H9 (cell line): ENCODE measurements at regions not wholly inside any gene's neighbourhood (a gene's known extent, or its start where the extent isn't known, plus 50 kb on each side); places are given as distances from the start of the nearest gene placed in this dataset.

Experiments used
- DNase-seq: peaks from one replicate; pipeline ENCODE4 v3.0.0-alpha.2; 2017
- H2AFZ ChIP-seq: one replicate; pipeline ENCODE4 v1.6.1; 2013; ENCODE audit warnings: mild to moderate bottlenecking, low read length, control low read depth, moderate library complexity
- H2AK5ac ChIP-seq: 2 replicates; pipeline ENCODE4 v1.6.1; 2013; ENCODE audit warnings: low read length, control low read depth, mixed read lengths; ENCODE audit not compliant: insufficient read length
- H2BK120ac ChIP-seq: one replicate; pipeline ENCODE4 v1.6.1; 2013; ENCODE audit warnings: low read depth, mild to moderate bottlenecking, low read length, control low read depth, inconsistent platforms; ENCODE audit not compliant: poor library complexity, severe bottlenecking
- H2BK12ac ChIP-seq: 2 replicates; pipeline ENCODE4 v1.6.1; 2013; ENCODE audit warnings: low read length, control low read depth, mixed read lengths, low read depth; ENCODE audit not compliant: insufficient read length
- H2BK15ac ChIP-seq: 2 replicates; pipeline ENCODE4 v1.6.1; 2013; ENCODE audit warnings: low read depth, low read length, control low read depth
- H2BK20ac ChIP-seq: one replicate; pipeline ENCODE4 v1.6.1; 2013; ENCODE audit warnings: low read depth, mild to moderate bottlenecking, low read length, control low read depth, inconsistent platforms; ENCODE audit not compliant: poor library complexity, severe bottlenecking
- H2BK5ac ChIP-seq: 2 replicates; pipeline ENCODE4 v1.6.1; 2013; ENCODE audit warnings: low read length, control low read depth, mixed read lengths; ENCODE audit not compliant: insufficient read length
- H3K14ac ChIP-seq: 2 replicates; pipeline ENCODE4 v1.6.1; 2013; ENCODE audit warnings: low read length, control low read depth; ENCODE audit not compliant: insufficient read depth
- H3K18ac ChIP-seq: 2 replicates; pipeline ENCODE4 v1.6.1; 2013; ENCODE audit warnings: low read depth, mild to moderate bottlenecking, mixed read lengths, low read length, control low read depth; ENCODE audit not compliant: insufficient read length
- H3K23ac ChIP-seq: 2 replicates; pipeline ENCODE4 v1.6.1; 2013; ENCODE audit warnings: low read length, control low read depth, mixed read lengths, low read depth; ENCODE audit not compliant: insufficient read length
- H3K23me2 ChIP-seq: 2 replicates; pipeline ENCODE4 v1.6.1; 2013; ENCODE audit warnings: low read depth, mild to moderate bottlenecking, mixed read lengths, low read length, control low read depth; ENCODE audit not compliant: insufficient read length, poor library complexity, severe bottlenecking
- H3K27ac ChIP-seq: 2 replicates; pipeline ENCODE4 v1.5.1; 2013; ENCODE audit warnings: low read length, control low read depth, mixed read lengths, low read depth; ENCODE audit not compliant: insufficient read length
- H3K27me3 ChIP-seq: 2 replicates; pipeline ENCODE4 v1.6.1; 2013; ENCODE audit warnings: low read length, control low read depth, inconsistent platforms; ENCODE audit not compliant: insufficient read depth
- H3K4ac ChIP-seq: 2 replicates; pipeline ENCODE4 v1.6.1; 2013; ENCODE audit warnings: low read depth, mild to moderate bottlenecking, control low read depth, inconsistent platforms, low read length, moderate library complexity
- H3K4me1 ChIP-seq: 2 replicates; pipeline ENCODE4 v1.6.1; 2013; ENCODE audit warnings: low read length, control low read depth, inconsistent platforms; ENCODE audit not compliant: insufficient read depth
- H3K4me2 ChIP-seq: 2 replicates; pipeline ENCODE4 v1.6.1; 2013; ENCODE audit warnings: low read length, control low read depth, mixed read lengths; ENCODE audit not compliant: insufficient read length, insufficient read depth
- H3K56ac ChIP-seq: 2 replicates; pipeline ENCODE4 v1.6.1; 2013; ENCODE audit warnings: low read depth, mild to moderate bottlenecking, mixed read lengths, low read length, control low read depth; ENCODE audit not compliant: insufficient read length
- H3K79me1 ChIP-seq: 2 replicates; pipeline ENCODE4 v1.6.1; 2013; ENCODE audit warnings: low read depth, mild to moderate bottlenecking, moderate library complexity, low read length, control low read depth, inconsistent platforms; ENCODE audit not compliant: insufficient read depth, poor library complexity, severe bottlenecking
- H3K79me2 ChIP-seq: 2 replicates; pipeline ENCODE4 v1.6.1; 2013; ENCODE audit warnings: low read length, control low read depth, inconsistent platforms; ENCODE audit not compliant: insufficient read depth
- H3K9ac ChIP-seq: 2 replicates; pipeline ENCODE4 v1.6.1; 2013; ENCODE audit warnings: low read length, control low read depth, mixed read lengths; ENCODE audit not compliant: insufficient read length; ENCODE audit errors: extremely low read depth
- H3K9me3 ChIP-seq: one replicate; pipeline ENCODE4 v1.6.1; 2013; ENCODE audit warnings: low read depth, low read length, inconsistent platforms; ENCODE audit not compliant: control insufficient read depth
- H3T11ph ChIP-seq: one replicate; pipeline ENCODE4 v1.6.1; 2013; ENCODE audit warnings: mild to moderate bottlenecking, low read length, control low read depth, inconsistent platforms
- H4K20me1 ChIP-seq: one replicate; pipeline ENCODE4 v1.6.1; 2013; ENCODE audit not compliant: control insufficient read depth, insufficient read length, insufficient read depth
- H4K5ac ChIP-seq: 2 replicates; pipeline ENCODE4 v1.6.1; 2013; ENCODE audit warnings: low read depth, mild to moderate bottlenecking, mixed read lengths, low read length, control low read depth; ENCODE audit not compliant: insufficient read length
- H4K8ac ChIP-seq: replicated peaks from 2 replicates; pipeline ENCODE4 v1.6.1; 2013; ENCODE audit warnings: low read length, control low read depth, mixed read lengths, low read depth; ENCODE audit not compliant: insufficient read length
- H4K91ac ChIP-seq: 2 replicates; pipeline ENCODE4 v1.6.1; 2013; ENCODE audit warnings: low read depth, mild to moderate bottlenecking, moderate library complexity, mixed read lengths, low read length, control low read depth; ENCODE audit not compliant: insufficient read length
- H3K27ac Mint-ChIP-seq, 3 experiments: 2 replicates in 2 of 3; 3 replicates in 1 of 3; pipeline ENCODE4 v1.8.0; 2020 to 2021; ENCODE audit warnings: mixed read lengths in 3 of 3, mild to moderate bottlenecking in 1 of 3, moderate library complexity in 1 of 3
- H3K27me3 Mint-ChIP-seq: 2 replicates; pipeline ENCODE4 v1.8.0; 2021; ENCODE audit warnings: low read depth, mild to moderate bottlenecking, moderate library complexity, mixed read lengths
- H3K36me3 Mint-ChIP-seq, 3 experiments: 2 replicates in 2 of 3; 3 replicates in 1 of 3; pipeline ENCODE4 v1.8.0; 2020 to 2021; ENCODE audit warnings: low read depth in 3 of 3, mixed read lengths in 3 of 3; ENCODE audit not compliant: insufficient read depth in 1 of 3
- H3K4me1 Mint-ChIP-seq, 2 experiments: 2 replicates each; pipeline ENCODE4 v1.8.0; 2020; ENCODE audit warnings: mixed read lengths in 2 of 2
- H3K4me3 Mint-ChIP-seq, 2 experiments: 2 replicates in 1 of 2; 3 replicates in 1 of 2; pipeline ENCODE4 v1.8.0; 2020 to 2021; ENCODE audit warnings: mild to moderate bottlenecking in 2 of 2, mixed read lengths in 2 of 2, moderate library complexity in 1 of 2
- H3K9me3 Mint-ChIP-seq, 2 experiments: 2 replicates in 1 of 2; 3 replicates in 1 of 2; pipeline ENCODE4 v1.8.0; 2020; ENCODE audit warnings: mild to moderate bottlenecking in 2 of 2, mixed read lengths in 2 of 2, moderate library complexity in 1 of 2
- WGBS: extraction: QIAGEN DNeasy Blood & Tissue Kit; methylation state at CpG from one replicate; pipeline ENCODE4 v1.1.7; 2013; ENCODE audit warnings: missing lambda C conversion rate, low lambda C conversion rate, mixed read lengths; ENCODE audit not compliant: insufficient read length; ENCODE audit errors: extremely low coverage; 5-methylcytosine and 5-hydroxymethylcytosine counted together
- TF ChIP-seq, protein P1 (sequence below): fragments of 200-600 bp; sonication (generic); conservative IDR thresholded peaks from 3 replicates; pipeline ENCODE4 v1.8.0; 2021; ENCODE audit warnings: antibody characterized with exemption, mild to moderate bottlenecking

DNA sequence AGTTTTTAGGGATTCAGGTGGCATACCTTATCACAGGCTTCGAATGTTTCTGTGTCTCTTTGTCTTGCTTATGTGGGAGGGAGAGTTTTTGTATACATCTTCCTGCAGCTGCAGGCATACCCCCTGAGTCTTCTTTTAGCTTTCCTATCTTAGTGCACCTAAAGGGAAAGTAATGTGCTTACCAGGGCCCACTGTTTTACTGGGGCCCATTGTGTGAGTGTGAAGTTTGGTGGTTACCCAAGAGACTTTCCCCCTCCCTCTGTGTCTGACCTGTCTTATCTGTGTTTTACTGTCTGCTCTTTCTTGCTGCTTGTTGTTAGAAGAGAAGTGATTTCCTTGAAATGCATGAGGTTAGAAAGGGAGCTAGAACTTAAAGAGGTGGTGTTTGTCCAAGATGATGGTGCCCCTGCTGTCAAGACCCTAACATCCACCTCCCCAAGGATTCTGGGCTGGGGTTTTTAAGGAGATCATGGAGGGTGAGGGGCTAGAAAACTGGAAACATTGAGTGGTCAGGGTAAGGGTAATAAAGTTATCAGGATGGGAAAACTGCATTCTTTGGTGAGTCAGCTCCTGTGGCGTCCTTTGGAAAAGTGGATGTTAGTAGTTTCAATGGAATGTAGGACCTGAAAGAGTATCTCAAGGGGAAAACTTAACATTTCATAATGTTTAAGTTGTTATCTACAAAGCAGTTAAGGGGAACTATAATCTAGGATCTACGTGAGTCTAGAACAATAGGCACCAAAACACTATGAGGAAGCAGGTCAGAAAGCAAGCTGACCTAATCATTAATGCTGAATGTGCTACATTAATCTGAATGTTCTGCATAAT is 583.5 kb upstream of the TUSC1 start:
- Mint-ChIP-seq H3K27ac (no peak overlapping the region), H3K9me3 (peaks cover 5 to 9% of the 10 kb centered on the region in 2 experiments; a peak in 4 of 5 replicates)

More for the DNA sequence above, 583.5 kb upstream of the TUSC1 start:
- peaks cover 0 to 16% (median 0%) of the 10 kb centered on the region in 3 experiments; a peak in 3 of 7 replicates for H3K36me3 Mint-ChIP-seq
- H2AK5ac ChIP-seq: no peak overlapping the region
- no peaks in the 10 kb centered on the region for H3K27me3 ChIP-seq
- peaks cover 3 to 6% of the 10 kb centered on the region in 2 experiments; a peak in 3 of 4 replicates for H3K4me1 Mint-ChIP-seq
- no peak overlapping the region for H3K9ac ChIP-seq
- peaks cover 1% of the 10 kb centered on the region; the same call in 1 of the 2 replicates for H3K27me3 Mint-ChIP-seq
- no peaks in the 10 kb centered on the region; the same call in 1 of the 2 replicates for H3K4me1 ChIP-seq
- no peak overlapping the region for H2BK15ac ChIP-seq
- no peaks in the 10 kb centered on the region for H3K9me3 ChIP-seq
- H2BK120ac ChIP-seq: no peak overlapping the region
- no peak overlapping the region for H4K5ac ChIP-seq
- H3K23ac ChIP-seq: no peak overlapping the region
- H4K20me1 ChIP-seq: no peaks in the 10 kb centered on the region
- H2BK5ac ChIP-seq: no peak overlapping the region
- TF ChIP-seq, protein P1, sequence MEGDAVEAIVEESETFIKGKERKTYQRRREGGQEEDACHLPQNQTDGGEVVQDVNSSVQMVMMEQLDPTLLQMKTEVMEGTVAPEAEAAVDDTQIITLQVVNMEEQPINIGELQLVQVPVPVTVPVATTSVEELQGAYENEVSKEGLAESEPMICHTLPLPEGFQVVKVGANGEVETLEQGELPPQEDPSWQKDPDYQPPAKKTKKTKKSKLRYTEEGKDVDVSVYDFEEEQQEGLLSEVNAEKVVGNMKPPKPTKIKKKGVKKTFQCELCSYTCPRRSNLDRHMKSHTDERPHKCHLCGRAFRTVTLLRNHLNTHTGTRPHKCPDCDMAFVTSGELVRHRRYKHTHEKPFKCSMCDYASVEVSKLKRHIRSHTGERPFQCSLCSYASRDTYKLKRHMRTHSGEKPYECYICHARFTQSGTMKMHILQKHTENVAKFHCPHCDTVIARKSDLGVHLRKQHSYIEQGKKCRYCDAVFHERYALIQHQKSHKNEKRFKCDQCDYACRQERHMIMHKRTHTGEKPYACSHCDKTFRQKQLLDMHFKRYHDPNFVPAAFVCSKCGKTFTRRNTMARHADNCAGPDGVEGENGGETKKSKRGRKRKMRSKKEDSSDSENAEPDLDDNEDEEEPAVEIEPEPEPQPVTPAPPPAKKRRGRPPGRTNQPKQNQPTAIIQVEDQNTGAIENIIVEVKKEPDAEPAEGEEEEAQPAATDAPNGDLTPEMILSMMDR: no peak
- H3K4ac ChIP-seq: no peak overlapping the region
- H4K8ac ChIP-seq: no peak overlapping the region
- no peak overlapping the region for H3K4me3 Mint-ChIP-seq
- no peaks in the 10 kb centered on the region for H3K79me2 ChIP-seq
- H2BK12ac ChIP-seq: no peak overlapping the region
- no peak overlapping the region for H3K4me2 ChIP-seq
- no peak overlapping the region for H4K91ac ChIP-seq
- no peak overlapping the region for H2BK20ac ChIP-seq
- DNase-seq: peak; percentile 27
- no peak overlapping the region for H3K14ac ChIP-seq
- no CpG with 5 or more reads among the region's 3 CpGs for WGBS
- no peak overlapping the region for H3K27ac ChIP-seq
- H3K23me2 ChIP-seq: no peaks in the 10 kb centered on the region
- H3K56ac ChIP-seq: no peak overlapping the region
- H3T11ph ChIP-seq: no peak overlapping the region
- H3K18ac ChIP-seq: no peak overlapping the region
- H2AFZ ChIP-seq: no peak overlapping the region
- H3K79me1 ChIP-seq: no peaks in the 10 kb centered on the region
